Fibroblast of pulmonary artery (primary cell): ENCODE measurements at regions not wholly inside any gene's neighbourhood (a gene's known extent, or its start where the extent isn't known, plus 50 kb on each side); places are given as distances from the start of the nearest gene placed in this dataset.

Experiments
- DNase-seq: peaks from one replicate; pipeline ENCODE4 v3.0.0-alpha.2; 2010; ENCODE audit warnings: low read depth
- H3K4me3 ChIP-seq: replicated peaks from 2 replicates; pipeline ENCODE4 v1.5.1; 2011; ENCODE audit warnings: low read depth, mild to moderate bottlenecking, control low read depth, low read length, moderate library complexity
- CTCF ChIP-seq: IDR thresholded peaks from 2 replicates; pipeline ENCODE4 v1.5.1; 2011; ENCODE audit warnings: mild to moderate bottlenecking, control low read depth, low read length, inconsistent platforms; ENCODE audit errors: missing control alignments

DNA sequence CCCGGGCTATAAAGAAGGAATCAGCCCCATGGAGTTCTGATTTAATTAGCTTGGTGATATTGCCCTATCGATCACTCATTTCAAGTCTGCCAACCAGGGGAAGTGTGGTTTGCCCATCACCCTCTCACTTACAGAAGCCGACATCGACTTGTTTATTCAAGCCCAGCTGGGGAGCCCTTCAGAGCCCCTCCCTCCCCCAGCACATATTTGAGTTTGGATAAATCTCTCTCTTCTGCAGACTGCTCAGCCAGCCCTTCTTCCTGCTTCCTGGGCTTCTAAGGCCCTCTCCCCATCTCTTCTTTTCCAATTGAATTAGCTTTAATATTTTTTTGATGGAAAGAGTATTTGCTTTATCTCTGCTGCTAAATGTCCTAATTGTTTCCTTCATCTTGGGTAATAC, 299.0 kb downstream of the MIAT start:
- no peak for TF ChIP-seq CTCF
- DNase-seq, result no peak

GRCh38 chr22:26957176-26957575, 299.8 kb downstream of the MIAT start:
- no peak for TF ChIP-seq CTCF
- no peak overlapping the region for H3K4me3 ChIP-seq
- DNase-seq, result no peak

More for the DNA sequence above, 299.0 kb downstream of the MIAT start:
- no peak overlapping the region for H3K4me3 ChIP-seq

DNA sequence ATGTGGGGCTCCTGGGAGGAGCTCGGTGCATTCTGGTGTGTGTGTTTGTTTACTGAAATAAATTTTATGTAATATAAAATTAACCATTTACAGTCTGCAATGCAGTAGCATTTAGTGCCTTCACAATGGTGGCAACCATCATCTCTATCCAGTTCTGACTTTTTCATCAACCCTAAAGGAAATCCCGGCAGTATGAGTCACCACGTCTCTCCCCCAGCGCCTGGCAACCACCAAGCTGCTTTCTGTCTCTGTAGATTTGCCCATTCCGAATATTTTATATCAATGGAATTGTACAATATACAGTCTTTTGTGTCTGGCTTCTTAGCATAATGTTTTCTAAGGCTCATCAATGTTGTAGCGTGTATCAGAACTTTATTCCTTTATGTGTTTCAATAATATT, 300.5 kb downstream of the MIAT start:
- no peak overlapping the region for H3K4me3 ChIP-seq
- no peak for TF ChIP-seq CTCF
- no peak for DNase-seq

GRCh38 chr22:26958378-26958777, 301.0 kb downstream of the MIAT start:
- TF ChIP-seq CTCF, result no peak
- DNase-seq, result no peak
- no peak overlapping the region for H3K4me3 ChIP-seq

GRCh38 chr22:26964642-26965041, 307.3 kb downstream of the MIAT start:
- DNase-seq, result no peak
- no peak for TF ChIP-seq CTCF

GRCh38 chr22:26967282-26967681, 309.9 kb downstream of the MIAT start:
- TF ChIP-seq CTCF, result no peak
- no peak overlapping the region for H3K4me3 ChIP-seq
- no peak for DNase-seq

More at GRCh38 chr22:26964642-26965041, 307.3 kb downstream of the MIAT start:
- no peak overlapping the region for H3K4me3 ChIP-seq

GRCh38 chr22:26968859-26969523, 311.6 kb downstream of the MIAT start:
- no peak overlapping the region for H3K4me3 ChIP-seq
- TF ChIP-seq CTCF, result no peak
- DNase-seq, result no peak
